Thyroid gland (tissue), 4 donors: ENCODE measurements at regions not wholly inside any gene's neighbourhood (a gene's known extent, or its start where the extent isn't known, plus 50 kb on each side); places are given as distances from the start of the nearest gene placed in this dataset.

ENCODE experiments used
- DNase-seq, 2 donors: peaks; one replicate each; pipeline ENCODE4 v3.0.0-alpha.2; 2019
- H3K27ac ChIP-seq, 3 donors: fragments of 200-600 bp; sonication (generic); 1 replicate in 2 of 3; 2 replicates in 1 of 3; pipeline ENCODE4 v1.5.1; 2016 to 2019; ENCODE audit warnings: mild to moderate bottlenecking in 1 of 3, moderate library complexity in 1 of 3
- H3K27me3 ChIP-seq: fragments of 200-600 bp; sonication (generic); one replicate; pipeline ENCODE4 v1.5.1; 2019
- H3K36me3 ChIP-seq, 2 donors: fragments of 200-600 bp; sonication (generic); one replicate each; pipeline ENCODE4 v1.5.1; 2016 to 2019
- H3K4me1 ChIP-seq, 2 donors: fragments of 200-600 bp; sonication (generic); one replicate each; pipeline ENCODE4 v1.5.1; 2017 to 2019
- H3K4me3 ChIP-seq, 3 donors: fragments of 200-600 bp; sonication (generic); replicated peaks in 1 of 3; 1 replicate in 2 of 3; 2 replicates in 1 of 3; pipeline ENCODE4 v1.5.1; 2016; ENCODE audit warnings: mild to moderate bottlenecking in 1 of 3
- H3K9me3 ChIP-seq: fragments of 200-600 bp; sonication (generic); one replicate; pipeline ENCODE4 v1.5.1; 2017
- POLR2A ChIP-seq, 2 donors: fragments of 450-650 bp; IDR thresholded peaks; one replicate each; pipeline ENCODE4 v1.6.1; 2017; ENCODE audit warnings: antibody characterized with exemption in 2 of 2, mild to moderate bottlenecking in 2 of 2, moderate library complexity in 1 of 2
- WGBS, 2 donors: methylation state at CpG; one replicate each; pipeline ENCODE4 v1.1.5; 2017; 5-methylcytosine and 5-hydroxymethylcytosine counted together
- intact Hi-C: fragments of 100-400 bp; cut with DNase I; formaldehyde crosslinking; loops from one replicate; pipeline ENCODE4 v1.15.1; 2023
- TF ChIP-seq, protein P1 (sequence below), 6 experiments: fragments of 200-600 bp in 3 of 6; fragments of 450-650 bp in 3 of 6; sonication (generic) in 3 of 6; IDR thresholded peaks; one replicate each; pipeline ENCODE4 v1.5.1; 2016 to 2019; ENCODE audit warnings: antibody characterized with exemption in 6 of 6, mild to moderate bottlenecking in 2 of 6, inconsistent platforms in 1 of 6, moderate library complexity in 1 of 6

DNA sequence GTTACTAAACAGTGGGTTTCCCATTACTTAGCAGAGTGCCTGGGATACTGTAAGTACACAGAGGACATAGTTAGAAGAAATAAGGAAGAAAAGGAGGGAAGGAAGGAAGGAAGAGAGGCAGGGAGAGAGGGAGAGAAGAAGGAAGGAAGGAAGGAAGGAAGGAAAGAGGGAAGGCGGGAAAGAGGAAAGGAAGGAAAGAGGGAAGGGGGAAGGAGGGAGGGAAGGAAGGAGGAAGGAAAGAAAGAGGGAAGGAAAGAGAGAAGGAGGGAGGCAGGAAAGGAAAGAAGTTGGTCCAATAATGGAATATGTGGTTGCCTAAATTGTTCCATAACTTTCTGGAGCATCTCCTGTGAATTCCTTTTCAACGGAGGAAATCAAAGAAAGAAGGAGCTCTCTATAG is 1230.4 kb downstream of the AACS start:
- Histone ChIP-seq H3K4me3 (no peak overlapping the region), H3K4me1 (no peaks in the 10 kb centered on the region), H3K27ac (no peak overlapping the region), H3K27me3 (no peaks in the 10 kb centered on the region), H3K36me3 (no peaks in the 10 kb centered on the region), H3K9me3 (no peaks in the 10 kb centered on the region)
- TF ChIP-seq POLR2A (IDR thresholded peaks at IDR 0.05): no peak
- TF ChIP-seq, protein P1, sequence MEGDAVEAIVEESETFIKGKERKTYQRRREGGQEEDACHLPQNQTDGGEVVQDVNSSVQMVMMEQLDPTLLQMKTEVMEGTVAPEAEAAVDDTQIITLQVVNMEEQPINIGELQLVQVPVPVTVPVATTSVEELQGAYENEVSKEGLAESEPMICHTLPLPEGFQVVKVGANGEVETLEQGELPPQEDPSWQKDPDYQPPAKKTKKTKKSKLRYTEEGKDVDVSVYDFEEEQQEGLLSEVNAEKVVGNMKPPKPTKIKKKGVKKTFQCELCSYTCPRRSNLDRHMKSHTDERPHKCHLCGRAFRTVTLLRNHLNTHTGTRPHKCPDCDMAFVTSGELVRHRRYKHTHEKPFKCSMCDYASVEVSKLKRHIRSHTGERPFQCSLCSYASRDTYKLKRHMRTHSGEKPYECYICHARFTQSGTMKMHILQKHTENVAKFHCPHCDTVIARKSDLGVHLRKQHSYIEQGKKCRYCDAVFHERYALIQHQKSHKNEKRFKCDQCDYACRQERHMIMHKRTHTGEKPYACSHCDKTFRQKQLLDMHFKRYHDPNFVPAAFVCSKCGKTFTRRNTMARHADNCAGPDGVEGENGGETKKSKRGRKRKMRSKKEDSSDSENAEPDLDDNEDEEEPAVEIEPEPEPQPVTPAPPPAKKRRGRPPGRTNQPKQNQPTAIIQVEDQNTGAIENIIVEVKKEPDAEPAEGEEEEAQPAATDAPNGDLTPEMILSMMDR (IDR thresholded peaks at IDR 0.05): no peak
- intact Hi-C loops: no loop called here
- 85 to 89% methylated on average over 2 of the region's 2 CpGs for whole genome bisulfite sequencing, 2 donors
- DNase-seq: no peak

DNA sequence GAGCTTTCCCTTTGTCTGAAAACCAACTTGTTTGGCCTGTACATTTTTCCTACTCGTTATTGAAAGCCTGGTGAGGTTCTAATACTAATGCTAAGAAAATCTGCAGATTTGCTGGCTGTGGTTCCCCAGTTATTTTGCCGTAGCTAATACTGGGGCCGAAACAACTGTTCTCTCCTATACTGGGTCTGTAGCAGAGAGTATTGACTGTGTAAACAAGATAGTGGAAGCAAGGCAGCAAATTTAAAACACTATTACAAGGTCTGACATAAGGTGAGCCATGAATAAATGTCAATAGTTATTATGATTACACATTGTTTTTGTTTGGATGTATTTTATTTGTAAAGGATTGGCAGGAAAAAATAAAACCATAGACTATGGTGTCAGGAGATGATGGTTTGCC is 1244.0 kb downstream of the AACS start:
- Histone ChIP-seq H3K27me3 (no peaks in the 10 kb centered on the region), H3K4me3 (no peak overlapping the region), H3K4me1 (no peaks in the 10 kb centered on the region), H3K27ac (no peak overlapping the region), H3K36me3 (no peaks in the 10 kb centered on the region), H3K9me3 (no peaks in the 10 kb centered on the region)
- intact Hi-C loops: no loop called here
- no peak for DNase-seq
- WGBS, 2 donors: 63 to 81% methylated on average over 3 of the region's 3 CpGs
- TF ChIP-seq, protein P1 (IDR thresholded peaks at IDR 0.05): no peak
- no peak for TF ChIP-seq POLR2A (IDR thresholded peaks at IDR 0.05)

DNA sequence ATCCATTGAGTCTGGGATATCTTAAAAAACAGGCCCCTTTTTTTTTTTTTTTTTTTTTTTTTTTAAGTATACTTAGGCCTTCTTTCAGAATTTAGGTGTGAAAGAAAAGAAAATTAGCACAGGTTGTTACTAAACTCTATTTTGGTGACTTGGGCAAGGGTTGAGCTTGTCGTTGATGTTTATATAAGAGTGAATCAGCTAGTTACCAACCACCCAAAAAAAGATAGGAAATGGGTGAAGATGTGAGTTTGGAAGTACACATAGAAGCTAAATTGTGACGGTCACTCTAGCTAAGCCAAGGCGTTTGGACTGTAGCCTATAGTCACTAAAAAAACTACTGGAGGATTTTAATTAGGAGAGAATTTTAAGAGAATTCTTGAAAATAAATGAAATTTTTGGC is 1247.2 kb downstream of the AACS start:
- intact Hi-C loops: no loop called here
- no peak for TF ChIP-seq POLR2A (IDR thresholded peaks at IDR 0.05)
- TF ChIP-seq, protein P1 (IDR thresholded peaks at IDR 0.05): no peak

DNA sequence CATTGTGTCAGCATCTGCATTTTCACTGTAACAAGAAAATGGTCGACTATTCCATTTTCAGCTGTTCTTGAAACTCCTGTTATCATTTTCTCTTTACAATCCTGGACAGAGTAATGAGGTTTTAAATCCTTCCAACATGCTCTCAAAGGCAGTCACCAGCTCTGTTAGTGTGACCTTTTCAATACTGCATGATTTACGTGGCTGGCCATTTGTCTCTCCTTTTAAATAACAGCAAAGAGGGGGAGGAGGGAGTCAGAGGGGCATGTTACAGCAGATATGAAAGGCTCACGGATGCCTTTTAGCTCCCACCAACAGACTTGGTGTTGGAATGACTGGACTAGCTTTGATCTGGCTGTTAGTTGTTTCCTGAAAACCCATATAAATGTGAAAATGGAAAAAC is 1251.2 kb downstream of the AACS start:
- 63 to 64% methylated on average over 3 of the region's 3 CpGs for WGBS, 2 donors
- H3K36me3 ChIP-seq: no peaks in the 10 kb centered on the region
- no peaks in the 10 kb centered on the region for H3K4me1 ChIP-seq
- TF ChIP-seq, protein P1 (IDR thresholded peaks at IDR 0.05): no peak
- no peak for TF ChIP-seq POLR2A (IDR thresholded peaks at IDR 0.05)
- H3K4me3 ChIP-seq: no peak overlapping the region
- H3K27me3 ChIP-seq: no peaks in the 10 kb centered on the region
- DNase-seq: no peak
- H3K9me3 ChIP-seq: no peaks in the 10 kb centered on the region
- H3K27ac ChIP-seq: no peak overlapping the region
- intact Hi-C loops: no loop called here

More for the DNA sequence above, 1247.2 kb downstream of the AACS start:
- H3K36me3 ChIP-seq: no peaks in the 10 kb centered on the region
- H3K9me3 ChIP-seq: no peaks in the 10 kb centered on the region
- WGBS, 2 donors: 80 to 81% methylated on average over 3 of the region's 3 CpGs
- H3K27me3 ChIP-seq: no peaks in the 10 kb centered on the region
- no peak overlapping the region for H3K27ac ChIP-seq
- no peaks in the 10 kb centered on the region for H3K4me1 ChIP-seq
- no peak for DNase-seq
- no peak overlapping the region for H3K4me3 ChIP-seq

DNA sequence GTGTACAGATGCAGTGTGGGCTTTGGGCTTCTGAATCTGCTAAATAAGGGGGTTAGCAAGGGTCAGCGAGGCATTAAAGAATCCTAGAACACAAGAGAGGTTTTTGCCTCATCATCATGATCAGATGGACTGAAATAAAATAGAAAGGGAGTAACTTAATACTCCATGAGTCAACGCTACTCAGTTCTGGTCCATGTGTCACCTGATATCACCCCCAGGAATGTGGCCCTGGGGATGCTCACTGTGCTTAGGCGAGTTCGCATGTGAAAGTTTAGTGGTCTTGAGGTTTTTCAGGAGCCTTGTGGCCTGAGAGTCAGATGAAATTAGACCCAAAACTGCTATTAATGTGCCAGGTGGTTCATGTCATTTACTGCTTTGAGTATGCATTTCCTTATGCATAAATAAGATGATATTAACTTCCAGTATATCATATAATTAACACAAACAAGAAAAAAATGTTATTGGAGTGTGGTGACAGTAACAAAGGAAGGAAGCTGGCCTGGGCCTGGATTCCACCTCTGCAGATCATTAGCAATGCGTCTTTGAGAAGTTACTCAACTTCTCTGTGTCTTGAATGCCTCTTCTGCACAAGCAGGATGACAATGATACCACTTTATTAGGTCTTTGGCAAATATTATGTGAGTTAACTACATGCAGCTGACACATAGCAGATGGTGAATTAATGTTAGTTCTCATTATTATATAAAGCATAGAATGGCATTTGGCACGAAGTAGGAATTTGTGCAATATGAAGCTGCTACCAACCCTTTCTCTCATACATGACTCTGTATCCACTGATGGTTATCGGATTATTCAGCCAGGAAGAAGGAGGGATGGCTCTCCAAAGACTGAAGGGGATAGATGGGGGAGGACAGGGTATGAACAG is 1272.6 kb downstream of the AACS start:
- no peaks in the 10 kb centered on the region for H3K4me1 ChIP-seq
- intact Hi-C loops: no loop called here
- TF ChIP-seq, protein P1 (IDR thresholded peaks at IDR 0.05): no peak
- no peak for TF ChIP-seq POLR2A (IDR thresholded peaks at IDR 0.05)
- no peaks in the 10 kb centered on the region for H3K9me3 ChIP-seq
- H3K36me3 ChIP-seq: no peaks in the 10 kb centered on the region
- H3K4me3 ChIP-seq: no peak overlapping the region
- no peak overlapping the region for H3K27ac ChIP-seq
- DNase-seq: no peak
- no peaks in the 10 kb centered on the region for H3K27me3 ChIP-seq
- 64 to 66% methylated on average over 7 of the region's 7 CpGs for WGBS, 2 donors
